BJ (cell line): ENCODE measurements at regions not wholly inside any gene's neighbourhood (a gene's known extent, or its start where the extent isn't known, plus 50 kb on each side); places are given as distances from the start of the nearest gene placed in this dataset.

Experiments used
- CTCF ChIA-PET: fragments of 350-600 bp; formaldehyde crosslinking; extraction: SDS; loops from one replicate; lab custom pipeline; 2021; ENCODE audit warnings: antibody characterized with exemption, inconsistent platforms; lab: Yijun Ruan, JAX
- POLR2A ChIA-PET: fragments of 300-600 bp; sonication (Branson Sonifier 250); formaldehyde crosslinking; extraction: SDS; loops from one replicate; lab custom pipeline; 2021; ENCODE audit warnings: antibody characterized with exemption; lab: Charles Lee
- DNase-seq: peaks from one replicate; pipeline ENCODE4 v3.0.0-alpha.2; 2011; ENCODE audit warnings: low read depth
- H3K27me3 ChIP-seq: 2 replicates; pipeline ENCODE4 v1.6.0; 2011; ENCODE audit warnings: low read length; ENCODE audit not compliant: control insufficient read depth, insufficient read depth
- H3K36me3 ChIP-seq: 2 replicates; pipeline ENCODE4 v1.5.1; 2011; ENCODE audit warnings: low read length; ENCODE audit not compliant: control insufficient read depth, insufficient read depth
- H3K4me3 ChIP-seq: 2 replicates; pipeline ENCODE4 v1.5.1; 2011; ENCODE audit warnings: low read depth, mild to moderate bottlenecking, control low read depth, low read length
- CTCF ChIP-seq: IDR thresholded peaks from 2 replicates; pipeline ENCODE4 v1.5.1; 2011; ENCODE audit warnings: low read depth, mild to moderate bottlenecking, control low read depth, inconsistent platforms, low read length, moderate library complexity; ENCODE audit not compliant: insufficient read depth

DNA sequence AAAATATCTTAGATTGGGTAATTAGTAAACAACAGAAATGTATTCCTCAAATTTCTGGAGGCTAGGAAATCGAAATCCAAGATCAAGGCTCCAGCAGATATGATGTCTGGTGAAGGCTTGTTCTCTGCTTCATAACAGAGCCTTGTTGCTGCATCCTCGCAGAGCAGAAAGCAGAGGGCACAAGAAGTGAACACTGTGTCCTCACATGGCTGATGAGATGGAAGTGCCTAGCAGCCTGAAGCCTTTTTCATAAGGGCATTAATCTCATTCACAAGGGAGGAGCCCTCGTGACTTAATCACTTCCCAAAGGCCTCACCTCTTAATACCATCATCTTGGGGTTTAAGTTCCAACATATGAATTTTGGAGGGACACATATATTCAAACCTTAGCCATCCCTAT lies 77.2 kb upstream of the FOXD3 start:
- no peak for TF ChIP-seq CTCF
- ChIA-PET POLR2A (no interaction called here), CTCF (no interaction called here)
- Histone ChIP-seq H3K27me3 (no peaks in the 10 kb centered on the region; the same call in 1 of the 2 replicates), H3K4me3 (no peak overlapping the region), H3K36me3 (no peaks in the 10 kb centered on the region)
- DNase-seq = no peak

DNA sequence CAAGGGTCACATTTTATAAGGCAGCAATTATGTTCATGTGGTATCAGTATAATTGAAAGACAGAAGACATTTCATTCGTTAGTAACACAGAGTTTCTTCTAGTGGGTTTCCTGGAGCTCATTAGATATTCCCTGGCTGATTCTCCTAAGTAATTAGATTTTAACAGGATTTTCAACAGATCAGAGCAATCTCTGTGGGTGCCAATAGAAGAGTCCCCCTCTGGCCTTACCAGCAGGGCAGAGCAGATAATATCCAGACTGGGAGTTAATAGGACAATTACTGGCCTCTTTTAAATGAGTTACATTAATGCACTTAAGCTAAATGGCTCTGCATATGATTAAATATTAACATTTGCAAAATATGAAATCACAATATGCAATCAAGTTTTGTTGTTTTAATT lies 74.2 kb upstream of the FOXD3 start:
- no peak overlapping the region for H3K4me3 ChIP-seq
- no peaks in the 10 kb centered on the region for H3K36me3 ChIP-seq
- CTCF ChIA-PET = no interaction called here
- TF ChIP-seq CTCF = no peak
- no peaks in the 10 kb centered on the region; the same call in 1 of the 2 replicates for H3K27me3 ChIP-seq
- no peak for DNase-seq
- POLR2A ChIA-PET = no interaction called here

GRCh38 chr1:63255153-63255552 lies 67.2 kb upstream of the FOXD3 start:
- ChIA-PET POLR2A (no interaction called here), CTCF (no interaction called here)
- Histone ChIP-seq H3K27me3 (no peaks in the 10 kb centered on the region), H3K36me3 (no peaks in the 10 kb centered on the region), H3K4me3 (no peak overlapping the region)
- no peak for DNase-seq
- TF ChIP-seq CTCF = no peak

GRCh38 chr1:63261736-63262458 lies 60.5 kb upstream of the FOXD3 start:
- no peak for DNase-seq
- TF ChIP-seq CTCF = no peak
- no peaks in the 10 kb centered on the region for H3K36me3 ChIP-seq
- no peak overlapping the region for H3K4me3 ChIP-seq
- no peaks in the 10 kb centered on the region for H3K27me3 ChIP-seq
- ChIA-PET CTCF (no interaction called here), POLR2A (no interaction called here)

DNA sequence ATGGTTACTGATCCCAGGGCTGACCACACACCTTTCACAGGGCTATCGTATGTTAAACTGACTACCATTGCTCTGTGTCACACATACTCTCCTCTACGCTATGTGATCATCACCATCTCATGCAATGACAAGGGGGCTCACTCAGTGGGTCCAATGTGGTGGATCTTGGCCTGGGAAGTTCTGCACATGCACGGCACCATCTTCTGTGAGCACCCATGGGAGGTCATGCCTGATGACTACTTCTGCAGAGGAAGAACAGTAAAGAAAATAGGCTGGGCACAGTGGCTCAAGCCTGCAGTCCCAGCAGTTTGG lies 60.0 kb upstream of the FOXD3 start:
- no peaks in the 10 kb centered on the region for H3K27me3 ChIP-seq
- POLR2A ChIA-PET = no interaction called here
- no peak for TF ChIP-seq CTCF
- CTCF ChIA-PET = no interaction called here
- H3K4me3 ChIP-seq = no peak overlapping the region
- no peaks in the 10 kb centered on the region for H3K36me3 ChIP-seq
- no peak for DNase-seq
